GM19193 (cell line): ENCODE measurements at regions not wholly inside any gene's neighbourhood (a gene's known extent, or its start where the extent isn't known, plus 50 kb on each side); places are given as distances from the start of the nearest gene placed in this dataset.

Source experiments
- POLR2A ChIP-seq: IDR thresholded peaks from 4 replicates; pipeline ENCODE4 v1.6.1; 2011; ENCODE audit not compliant: insufficient read depth, insufficient read length; ENCODE audit errors: extremely low read depth

DNA sequence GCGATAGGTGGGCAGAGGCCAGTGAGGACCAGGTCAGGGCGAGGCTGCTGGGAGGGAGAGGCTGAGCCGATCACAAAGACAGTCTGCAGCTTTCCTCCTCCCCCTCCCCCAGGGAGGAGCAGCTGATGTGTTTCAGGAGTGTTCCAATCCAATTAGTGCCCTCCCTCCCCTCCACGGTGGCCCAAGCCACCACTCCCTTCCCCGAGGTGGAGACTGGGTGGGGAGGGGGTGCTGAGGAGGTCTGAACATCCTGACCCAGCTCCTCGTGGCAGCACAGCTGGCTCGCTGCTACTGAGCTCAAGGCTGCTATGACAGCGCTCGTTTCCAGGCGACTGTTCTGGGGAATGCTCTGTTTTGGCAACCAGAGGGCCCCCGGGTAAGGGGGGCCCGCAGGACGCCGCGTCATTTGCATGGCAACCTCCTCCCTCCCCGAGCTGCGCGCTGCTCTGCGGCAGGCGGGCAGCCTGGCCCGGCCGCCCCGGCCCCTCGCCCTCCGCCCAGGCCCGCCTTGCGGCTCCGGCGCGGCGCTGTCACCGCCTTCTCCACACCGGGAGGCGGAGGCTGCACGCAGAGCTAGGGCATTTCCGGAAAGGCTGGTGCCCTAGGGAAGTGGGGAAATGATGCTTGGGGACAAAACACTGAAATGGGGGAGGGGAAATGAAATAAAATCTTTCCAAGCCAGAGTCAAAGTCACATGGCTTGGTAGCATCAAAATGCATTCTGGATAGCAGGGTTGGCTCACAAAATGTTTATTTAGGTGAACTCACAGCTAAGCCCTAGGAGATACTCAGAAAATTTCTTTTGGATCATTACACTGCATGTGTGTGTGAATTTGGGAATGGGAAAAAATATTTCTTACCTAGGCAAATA lies 67.4 kb upstream of the PIM1 start:
- TF ChIP-seq POLR2A = peak; percentile 34

GRCh38 chr6:37103169-37104039 lies 66.5 kb upstream of the PIM1 start:
- TF ChIP-seq POLR2A = no peak

DNA sequence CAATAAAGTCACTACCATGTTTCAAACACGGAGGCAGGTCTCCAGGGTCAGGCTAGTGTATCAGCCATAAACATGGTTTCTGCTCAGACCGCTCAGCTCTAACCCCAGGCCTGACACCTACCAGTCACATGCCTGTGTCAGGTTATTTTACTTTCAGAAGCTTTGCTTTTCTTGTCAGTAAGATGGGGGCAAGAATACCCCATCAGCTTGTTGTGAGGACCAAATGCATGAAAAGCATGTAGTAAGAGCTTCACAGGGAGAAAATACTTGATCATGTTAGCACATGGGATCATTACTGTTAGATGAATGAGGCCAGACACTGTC lies 65.2 kb upstream of the PIM1 start:
- no peak for TF ChIP-seq POLR2A

DNA sequence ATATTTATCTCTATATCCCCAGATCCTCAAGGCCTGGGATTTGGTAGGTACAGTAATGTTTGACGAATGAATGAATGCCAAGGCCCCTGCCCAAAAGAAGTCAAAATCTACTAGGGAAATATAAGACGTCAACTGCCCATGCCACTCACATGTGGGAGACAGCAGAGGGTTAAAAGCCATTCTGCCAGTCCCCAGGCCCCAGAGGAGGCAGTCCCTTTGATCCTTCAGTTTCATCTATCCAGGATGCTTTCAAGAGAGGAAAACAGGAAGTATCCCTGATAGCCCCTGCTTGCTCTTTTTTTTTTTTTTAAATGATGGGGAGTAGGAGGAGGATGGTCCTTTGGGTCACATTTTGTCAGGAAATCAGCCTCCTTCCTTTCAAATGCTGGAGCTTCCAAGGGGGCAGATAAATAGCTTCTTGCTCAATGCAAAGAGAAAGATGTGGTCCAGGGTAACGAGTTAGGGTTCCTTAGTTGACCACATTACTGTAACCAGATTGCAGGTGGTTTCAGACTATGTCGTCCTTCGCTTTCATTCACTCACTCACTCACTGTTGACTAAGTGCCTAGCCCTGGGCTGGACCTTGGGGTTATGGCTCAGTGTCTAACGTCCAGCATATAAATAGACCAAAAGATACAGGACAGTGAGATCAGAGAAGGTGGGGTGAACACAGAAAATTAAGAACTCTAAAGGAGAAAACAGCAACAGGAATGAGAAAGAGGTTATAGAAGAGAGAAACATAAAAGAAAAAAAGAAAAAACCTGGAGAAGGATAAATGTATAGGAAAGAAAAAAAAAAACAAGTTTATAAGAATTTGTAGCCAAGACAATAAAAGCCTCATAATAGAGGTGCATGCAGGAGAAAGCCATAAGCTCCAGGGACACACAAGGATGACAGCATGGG lies 64.6 kb upstream of the PIM1 start:
- TF ChIP-seq POLR2A = no peak

DNA sequence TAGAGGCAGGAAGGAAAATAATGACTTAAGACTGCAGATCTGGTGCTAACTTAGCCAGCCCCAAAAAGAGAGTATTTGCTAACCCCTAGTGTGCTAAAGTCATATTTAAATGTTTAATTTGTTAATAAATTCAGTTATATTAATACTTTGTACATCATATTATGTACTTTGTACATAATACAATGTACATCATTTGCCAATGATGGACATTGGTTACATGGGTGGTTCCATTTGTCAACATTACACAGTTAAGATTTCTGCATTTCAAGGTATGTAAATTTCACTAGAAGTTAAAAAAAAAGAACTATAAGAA lies 63.9 kb upstream of the PIM1 start:
- TF ChIP-seq POLR2A = no peak

- TF ChIP-seq POLR2A = no peak
Measured at GRCh38 chr6:37106554-37106953, 63.4 kb upstream of the PIM1 start.

- no peak for TF ChIP-seq POLR2A
Measured at GRCh38 chr6:37106982-37107491, 62.9 kb upstream of the PIM1 start.

DNA sequence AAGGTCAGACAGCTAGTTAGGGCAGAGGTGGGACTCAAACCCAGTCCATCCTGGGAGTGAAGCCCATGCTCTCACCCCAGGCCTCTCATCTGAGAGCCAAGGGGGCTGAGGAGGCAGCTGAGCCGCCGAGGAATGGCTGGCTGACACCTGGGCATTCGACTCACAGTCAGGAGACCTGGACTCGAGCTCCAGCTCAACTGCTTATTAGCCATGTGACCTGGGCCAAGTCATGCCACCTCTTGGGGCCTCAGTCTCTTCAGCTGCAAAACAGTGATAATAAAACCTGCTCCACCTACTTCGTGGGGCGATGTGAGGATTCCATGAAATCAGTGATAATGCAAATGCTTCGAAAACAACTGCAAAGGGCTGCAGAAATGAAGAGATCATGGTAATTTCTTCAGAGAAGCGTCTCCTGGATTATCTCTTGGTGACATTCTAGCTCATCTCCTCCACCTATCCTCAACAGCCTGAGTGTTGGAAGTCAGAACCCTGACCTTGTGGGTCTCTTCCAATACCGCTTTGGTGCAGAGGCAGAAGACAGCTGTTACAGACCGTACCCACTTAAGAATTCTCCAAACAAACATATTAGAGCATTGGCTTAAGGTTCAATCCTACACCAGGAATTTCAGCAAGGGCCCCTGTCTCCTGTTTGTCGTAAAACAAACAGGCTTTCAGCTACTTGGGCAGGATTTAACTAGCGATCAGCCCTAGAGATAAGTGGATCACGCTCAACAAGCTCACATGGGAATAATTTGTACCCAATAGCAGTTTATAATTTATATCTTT lies 60.0 kb upstream of the PIM1 start:
- no peak for TF ChIP-seq POLR2A

DNA sequence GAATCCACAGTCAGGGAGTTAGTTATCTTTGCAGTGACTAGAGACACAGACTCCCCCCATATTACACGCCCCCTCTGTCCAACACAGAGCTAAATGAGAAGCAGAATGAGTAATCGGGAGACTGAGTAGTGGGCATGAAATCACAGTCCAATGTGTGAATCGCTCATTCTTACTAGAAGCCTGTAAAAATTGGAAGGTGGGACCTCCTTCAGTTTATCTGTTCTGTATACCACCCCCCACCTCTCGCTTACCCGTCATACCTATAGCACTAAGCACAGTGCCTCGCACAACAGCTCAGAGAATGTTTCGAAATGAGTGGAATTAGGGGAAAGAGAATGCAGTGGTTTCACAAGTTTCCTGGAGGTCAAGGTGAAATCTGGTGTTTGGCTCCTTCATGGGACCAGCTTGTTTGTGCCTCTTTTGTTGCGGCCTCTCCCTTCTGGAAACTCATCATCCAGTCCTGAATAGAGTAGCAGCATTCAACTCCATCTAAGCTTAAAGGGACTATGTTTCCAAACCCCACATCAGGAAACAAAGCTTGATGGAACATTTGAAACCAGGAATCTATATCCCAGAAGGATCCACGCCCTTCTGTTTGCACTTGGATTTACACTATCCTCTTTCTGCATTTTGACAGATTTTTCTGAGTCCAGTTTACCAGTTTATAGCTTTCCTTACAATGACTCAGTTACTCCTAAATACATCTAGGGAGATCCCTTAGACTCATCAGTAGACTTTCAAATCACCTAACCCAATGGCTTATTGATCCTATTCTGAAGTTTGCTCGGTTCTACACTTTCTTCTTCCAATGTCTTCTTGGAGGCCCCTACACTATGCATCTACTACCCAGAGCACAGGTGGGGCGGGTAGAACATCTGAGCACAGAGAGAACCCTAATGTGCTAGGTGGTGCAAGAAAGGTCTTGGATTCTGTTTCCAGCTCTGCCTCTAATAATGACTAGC lies 59.2 kb upstream of the PIM1 start:
- no peak for TF ChIP-seq POLR2A

GRCh38 chr6:37113976-37114375 lies 56.0 kb upstream of the PIM1 start:
- no peak for TF ChIP-seq POLR2A

DNA sequence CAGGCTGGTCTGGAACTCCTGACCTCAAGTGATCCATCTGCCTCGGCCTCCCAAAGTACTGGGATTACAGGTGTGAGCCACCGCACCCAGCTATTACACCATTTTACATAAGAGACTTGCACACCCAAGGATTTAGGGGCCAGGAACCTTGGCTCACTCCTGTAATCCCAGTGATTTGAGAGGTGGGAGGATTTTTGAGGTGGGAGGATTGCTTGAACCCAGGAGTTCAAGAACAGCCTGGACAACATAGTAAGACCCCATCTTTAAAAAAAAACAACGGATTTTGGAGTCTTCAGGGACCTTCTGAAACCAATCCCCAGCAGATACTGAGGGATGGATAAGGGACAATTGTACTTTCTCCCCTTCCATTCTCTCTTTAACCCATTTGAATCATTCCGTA lies 55.3 kb upstream of the PIM1 start:
- TF ChIP-seq POLR2A = no peak

DNA sequence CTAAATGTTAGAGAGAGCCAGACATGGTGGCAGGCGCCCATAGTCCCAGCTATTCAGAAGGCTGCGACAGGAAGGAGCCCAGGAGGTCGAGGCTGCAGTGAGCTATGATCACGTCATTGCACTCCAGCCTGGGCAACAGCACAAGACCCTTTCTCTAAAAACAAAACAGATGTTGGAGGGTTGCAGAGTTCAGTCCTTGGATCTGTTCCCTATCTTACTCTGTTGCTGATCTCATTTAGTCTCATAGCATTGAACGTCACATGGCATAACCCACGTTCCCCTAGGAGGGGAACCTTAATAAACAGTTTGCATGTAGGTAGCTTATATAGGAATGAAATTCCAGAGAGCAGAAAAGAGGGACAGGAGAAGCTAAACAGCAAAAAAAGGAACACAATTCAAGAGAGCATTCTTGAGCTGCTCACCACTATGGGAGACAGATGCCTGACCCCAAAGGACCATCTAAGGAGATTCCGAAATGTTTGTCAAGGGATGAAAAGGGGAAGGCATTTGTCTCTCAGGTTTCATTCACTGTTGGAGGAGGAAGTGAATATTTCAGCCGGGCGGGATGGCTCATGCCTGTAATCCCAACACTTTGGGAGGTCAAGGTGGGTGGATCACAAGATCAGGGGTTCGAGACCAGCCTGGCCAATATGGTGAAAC lies 54.6 kb upstream of the PIM1 start:
- TF ChIP-seq POLR2A = no peak

DNA sequence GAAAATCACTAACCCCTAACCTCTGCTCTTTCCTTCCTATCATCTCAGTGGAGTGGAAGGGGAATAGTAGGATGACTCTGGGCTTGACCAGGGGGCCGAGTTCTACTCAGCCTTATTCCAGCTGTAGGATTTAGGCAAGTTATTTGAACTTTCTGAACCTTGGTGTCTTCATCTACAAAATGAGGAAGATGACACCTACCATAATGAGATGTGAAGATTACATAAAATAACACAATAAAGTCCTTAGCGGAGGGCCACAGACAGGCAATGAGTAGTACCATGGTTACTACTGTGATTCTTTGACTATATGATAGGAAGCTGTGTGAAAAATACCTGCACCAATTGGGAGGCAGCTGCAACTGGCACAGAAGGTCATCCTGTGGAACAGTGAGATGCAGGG lies 53.6 kb upstream of the PIM1 start:
- TF ChIP-seq POLR2A = no peak

DNA sequence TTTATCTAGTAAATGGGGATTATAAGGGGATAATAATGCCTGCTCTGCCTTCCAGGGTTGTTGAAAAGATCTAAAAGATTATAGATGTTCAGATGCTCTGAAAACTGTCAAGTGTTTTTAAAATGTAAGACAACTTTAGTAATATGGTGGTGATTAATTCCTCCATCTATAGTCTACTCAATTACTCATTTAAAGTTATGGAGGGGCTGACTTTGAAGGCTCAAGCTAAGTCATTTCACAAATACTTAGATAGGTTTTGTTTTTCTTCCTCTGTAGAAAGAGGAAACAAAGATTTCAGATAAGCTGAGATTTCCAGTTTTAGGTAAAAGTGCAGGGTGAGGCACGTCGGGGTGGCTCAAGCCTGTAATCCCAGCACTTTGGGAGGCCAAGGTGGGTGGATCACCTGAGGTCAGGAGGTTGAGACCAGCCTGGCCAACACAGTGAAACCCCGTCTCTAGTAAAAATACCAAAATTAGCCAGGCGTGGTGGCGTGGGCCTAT lies 50.5 kb upstream of the PIM1 start:
- TF ChIP-seq POLR2A = no peak
